ENCODE measurements at regions not wholly inside any gene's neighbourhood (a gene's known extent, or its start where the extent isn't known, plus 50 kb on each side); places are given as distances from the start of the nearest gene placed in this dataset.

DNA sequence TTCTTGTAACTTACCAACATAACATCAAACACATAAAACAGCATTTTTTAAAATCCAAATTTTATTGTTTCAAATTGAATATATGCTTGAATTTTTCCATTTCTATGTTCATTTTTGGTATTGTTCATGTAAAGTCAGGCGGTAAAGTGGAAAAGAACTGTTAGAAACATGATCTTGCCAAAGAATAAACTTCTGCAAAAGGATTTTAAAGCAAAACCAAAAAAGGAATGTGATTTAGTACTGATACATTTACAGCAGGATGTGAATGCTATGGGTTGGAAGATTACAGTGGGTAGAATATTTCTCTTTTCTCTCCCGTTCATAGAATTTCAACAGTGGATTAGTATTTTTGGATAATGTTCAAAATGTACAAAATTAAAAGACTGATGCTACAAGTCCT lies 277.2 kb upstream of the MPDZ start:
- no peak for TF ChIP-seq NFYB (IDR thresholded peaks at IDR 0.05; ENCODE audit: insufficient read depth, low read depth, low read length)
- TF ChIP-seq MEF2A (IDR thresholded peaks at IDR 0.05; ENCODE audit: insufficient read depth, low read depth, low read length), result no peak
- TF ChIP-seq FOS (IDR thresholded peaks at IDR 0.05; ENCODE audit: borderline replicate concordance, extremely low read depth, insufficient read length), result no peak
- TF ChIP-seq EP300 (IDR thresholded peaks at IDR 0.05; ENCODE audit: borderline replicate concordance in 1 of 2, control insufficient read depth in 1 of 2, low read depth in 2 of 2, low read length in 2 of 2), result no peak
- TF ChIP-seq, protein P1, sequence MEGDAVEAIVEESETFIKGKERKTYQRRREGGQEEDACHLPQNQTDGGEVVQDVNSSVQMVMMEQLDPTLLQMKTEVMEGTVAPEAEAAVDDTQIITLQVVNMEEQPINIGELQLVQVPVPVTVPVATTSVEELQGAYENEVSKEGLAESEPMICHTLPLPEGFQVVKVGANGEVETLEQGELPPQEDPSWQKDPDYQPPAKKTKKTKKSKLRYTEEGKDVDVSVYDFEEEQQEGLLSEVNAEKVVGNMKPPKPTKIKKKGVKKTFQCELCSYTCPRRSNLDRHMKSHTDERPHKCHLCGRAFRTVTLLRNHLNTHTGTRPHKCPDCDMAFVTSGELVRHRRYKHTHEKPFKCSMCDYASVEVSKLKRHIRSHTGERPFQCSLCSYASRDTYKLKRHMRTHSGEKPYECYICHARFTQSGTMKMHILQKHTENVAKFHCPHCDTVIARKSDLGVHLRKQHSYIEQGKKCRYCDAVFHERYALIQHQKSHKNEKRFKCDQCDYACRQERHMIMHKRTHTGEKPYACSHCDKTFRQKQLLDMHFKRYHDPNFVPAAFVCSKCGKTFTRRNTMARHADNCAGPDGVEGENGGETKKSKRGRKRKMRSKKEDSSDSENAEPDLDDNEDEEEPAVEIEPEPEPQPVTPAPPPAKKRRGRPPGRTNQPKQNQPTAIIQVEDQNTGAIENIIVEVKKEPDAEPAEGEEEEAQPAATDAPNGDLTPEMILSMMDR (IDR thresholded peaks at IDR 0.05 in 2 of 3, conservative IDR thresholded peaks at IDR 0.05 in 1 of 3; ENCODE audit: control insufficient read depth in 2 of 3, extremely low read depth in 1 of 3, insufficient read depth in 1 of 3, low read depth in 3 of 3, low read length in 3 of 3), result no peak
- TF ChIP-seq CBFB (IDR thresholded peaks at IDR 0.05; ENCODE audit: low read depth), result no peak
- no peak for TF ChIP-seq HDGF (IDR thresholded peaks at IDR 0.05)
- no peak for TF ChIP-seq SIX5 (IDR thresholded peaks at IDR 0.05; ENCODE audit: low read depth, low read length, severe bottlenecking)
- TF ChIP-seq MXI1 (IDR thresholded peaks at IDR 0.05; ENCODE audit: low read depth, low read length), result no peak
- TF ChIP-seq, protein P2, sequence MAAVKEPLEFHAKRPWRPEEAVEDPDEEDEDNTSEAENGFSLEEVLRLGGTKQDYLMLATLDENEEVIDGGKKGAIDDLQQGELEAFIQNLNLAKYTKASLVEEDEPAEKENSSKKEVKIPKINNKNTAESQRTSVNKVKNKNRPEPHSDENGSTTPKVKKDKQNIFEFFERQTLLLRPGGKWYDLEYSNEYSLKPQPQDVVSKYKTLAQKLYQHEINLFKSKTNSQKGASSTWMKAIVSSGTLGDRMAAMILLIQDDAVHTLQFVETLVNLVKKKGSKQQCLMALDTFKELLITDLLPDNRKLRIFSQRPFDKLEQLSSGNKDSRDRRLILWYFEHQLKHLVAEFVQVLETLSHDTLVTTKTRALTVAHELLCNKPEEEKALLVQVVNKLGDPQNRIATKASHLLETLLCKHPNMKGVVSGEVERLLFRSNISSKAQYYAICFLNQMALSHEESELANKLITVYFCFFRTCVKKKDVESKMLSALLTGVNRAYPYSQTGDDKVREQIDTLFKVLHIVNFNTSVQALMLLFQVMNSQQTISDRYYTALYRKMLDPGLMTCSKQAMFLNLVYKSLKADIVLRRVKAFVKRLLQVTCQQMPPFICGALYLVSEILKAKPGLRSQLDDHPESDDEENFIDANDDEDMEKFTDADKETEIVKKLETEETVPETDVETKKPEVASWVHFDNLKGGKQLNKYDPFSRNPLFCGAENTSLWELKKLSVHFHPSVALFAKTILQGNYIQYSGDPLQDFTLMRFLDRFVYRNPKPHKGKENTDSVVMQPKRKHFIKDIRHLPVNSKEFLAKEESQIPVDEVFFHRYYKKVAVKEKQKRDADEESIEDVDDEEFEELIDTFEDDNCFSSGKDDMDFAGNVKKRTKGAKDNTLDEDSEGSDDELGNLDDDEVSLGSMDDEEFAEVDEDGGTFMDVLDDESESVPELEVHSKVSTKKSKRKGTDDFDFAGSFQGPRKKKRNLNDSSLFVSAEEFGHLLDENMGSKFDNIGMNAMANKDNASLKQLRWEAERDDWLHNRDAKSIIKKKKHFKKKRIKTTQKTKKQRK (IDR thresholded peaks at IDR 0.05; ENCODE audit: low read depth, low read length), result no peak
